OCI-LY1 (cell line): ENCODE measurements at regions not wholly inside any gene's neighbourhood (a gene's known extent, or its start where the extent isn't known, plus 50 kb on each side); places are given as distances from the start of the nearest gene placed in this dataset.

ENCODE experiments used
- CTCF ChIP-seq: fragments of 200-600 bp; sonication (generic), shearing (Covaris generic); IDR thresholded peaks from 2 replicates; pipeline ENCODE4 v1.5.1; 2017; ENCODE audit warnings: mild to moderate bottlenecking, antibody characterized with exemption, low read length, moderate library complexity, mixed read lengths
- EZH2 ChIP-seq: fragments of 200-600 bp; sonication (generic), shearing (Covaris generic); IDR thresholded peaks from 2 replicates; pipeline ENCODE4 v1.8.0; 2017; ENCODE audit warnings: borderline replicate concordance, mixed run types, mild to moderate bottlenecking, antibody characterized with exemption, low read length, moderate library complexity, mixed read lengths

GRCh38 chr2:195395362-195395761 lies 261.7 kb upstream of the SLC39A10 start:
- TF ChIP-seq CTCF (no peak), EZH2 (no peak)
